Hippocampal formation (tissue), 2 donors: ENCODE measurements at regions not wholly inside any gene's neighbourhood (a gene's known extent, or its start where the extent isn't known, plus 50 kb on each side); places are given as distances from the start of the nearest gene placed in this dataset.
"Not testable (repeated sequence)": the region's sequence is repeated elsewhere in the genome, so short reads cannot be mapped to it uniquely, and the experiment has no call there.

Source experiments
- DNase-seq, 2 donors: peaks; one replicate each; lab custom pipeline; 2025; lab: John Stamatoyannopoulos, UW

GRCh38 chr2:61623747-61624146 lies 85.6 kb upstream of the XPO1 start:
- DNase-seq, result no peak

DNA sequence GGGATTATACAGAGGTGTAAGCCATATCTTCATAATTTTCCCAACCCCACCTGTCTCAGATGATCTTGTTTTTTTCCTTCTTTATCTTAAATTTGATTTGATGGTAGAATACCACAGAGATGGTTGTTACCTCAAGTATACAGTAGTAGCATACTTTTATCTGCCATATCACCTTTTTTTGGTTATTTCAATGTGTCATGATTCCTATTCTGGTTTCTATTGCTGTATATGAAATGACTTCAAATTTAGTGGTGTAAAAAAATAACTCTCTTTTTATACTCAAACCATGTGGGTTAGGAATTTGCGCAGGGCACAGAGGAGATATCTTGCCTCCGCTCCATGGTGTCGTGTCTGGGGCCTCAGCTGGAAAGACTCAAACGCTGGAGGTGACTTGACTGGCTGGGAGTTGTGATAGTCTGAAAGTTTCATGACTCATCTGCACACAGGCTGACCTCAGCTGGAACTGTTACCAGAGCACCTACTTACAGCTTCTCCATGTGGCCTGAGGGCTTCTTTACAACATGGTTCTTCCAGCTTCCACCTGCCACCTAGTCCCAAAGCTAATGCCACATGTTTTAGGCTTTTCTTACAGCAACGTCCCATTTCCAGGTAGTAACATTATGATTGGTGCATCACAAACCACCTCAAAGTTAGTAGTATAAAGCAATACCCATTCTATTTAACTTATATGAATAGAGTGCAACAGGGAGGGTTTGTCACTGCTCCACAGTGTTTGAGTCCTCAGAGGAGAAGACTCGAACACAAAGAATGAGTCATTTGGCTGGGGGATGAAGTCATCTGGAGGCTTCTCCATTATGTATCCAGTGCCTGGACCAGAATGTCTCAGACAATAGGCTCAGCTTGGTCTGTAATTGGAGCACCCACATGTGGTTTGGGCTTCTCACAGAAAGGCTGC lies 82.3 kb upstream of the XPO1 start:
- DNase-seq, result no peak

DNA sequence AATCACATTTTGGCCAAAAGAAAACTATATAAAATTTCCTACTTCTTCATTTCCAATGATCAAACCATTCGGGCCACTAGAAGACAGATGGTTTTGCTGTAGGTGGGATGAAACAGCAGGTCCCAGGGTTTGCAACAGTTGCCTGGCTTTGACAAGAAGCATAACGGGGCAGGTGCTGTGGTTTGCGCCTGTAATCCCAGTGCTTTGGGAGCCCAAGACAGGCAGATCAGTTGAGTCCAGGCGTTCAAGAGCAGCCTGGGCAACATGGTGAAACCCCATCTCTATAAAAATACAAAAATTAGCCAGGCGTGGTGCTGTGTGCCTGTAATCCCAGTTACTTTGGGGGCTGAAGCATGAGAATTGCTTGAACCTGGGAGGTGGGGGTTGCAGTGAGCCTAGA lies 81.4 kb upstream of the XPO1 start:
- DNase-seq, result no peak

GRCh38 chr2:61617610-61618009 lies 79.5 kb upstream of the XPO1 start:
- DNase-seq, result no peak

GRCh38 chr2:61605245-61605644 lies 67.1 kb upstream of the XPO1 start:
- DNase-seq, result no peak

GRCh38 chr2:61604433-61604832 lies 66.3 kb upstream of the XPO1 start:
- no peak for DNase-seq

GRCh38 chr2:61598515-61599156 lies 60.5 kb upstream of the XPO1 start:
- not testable (repeated sequence) for DNase-seq

DNA sequence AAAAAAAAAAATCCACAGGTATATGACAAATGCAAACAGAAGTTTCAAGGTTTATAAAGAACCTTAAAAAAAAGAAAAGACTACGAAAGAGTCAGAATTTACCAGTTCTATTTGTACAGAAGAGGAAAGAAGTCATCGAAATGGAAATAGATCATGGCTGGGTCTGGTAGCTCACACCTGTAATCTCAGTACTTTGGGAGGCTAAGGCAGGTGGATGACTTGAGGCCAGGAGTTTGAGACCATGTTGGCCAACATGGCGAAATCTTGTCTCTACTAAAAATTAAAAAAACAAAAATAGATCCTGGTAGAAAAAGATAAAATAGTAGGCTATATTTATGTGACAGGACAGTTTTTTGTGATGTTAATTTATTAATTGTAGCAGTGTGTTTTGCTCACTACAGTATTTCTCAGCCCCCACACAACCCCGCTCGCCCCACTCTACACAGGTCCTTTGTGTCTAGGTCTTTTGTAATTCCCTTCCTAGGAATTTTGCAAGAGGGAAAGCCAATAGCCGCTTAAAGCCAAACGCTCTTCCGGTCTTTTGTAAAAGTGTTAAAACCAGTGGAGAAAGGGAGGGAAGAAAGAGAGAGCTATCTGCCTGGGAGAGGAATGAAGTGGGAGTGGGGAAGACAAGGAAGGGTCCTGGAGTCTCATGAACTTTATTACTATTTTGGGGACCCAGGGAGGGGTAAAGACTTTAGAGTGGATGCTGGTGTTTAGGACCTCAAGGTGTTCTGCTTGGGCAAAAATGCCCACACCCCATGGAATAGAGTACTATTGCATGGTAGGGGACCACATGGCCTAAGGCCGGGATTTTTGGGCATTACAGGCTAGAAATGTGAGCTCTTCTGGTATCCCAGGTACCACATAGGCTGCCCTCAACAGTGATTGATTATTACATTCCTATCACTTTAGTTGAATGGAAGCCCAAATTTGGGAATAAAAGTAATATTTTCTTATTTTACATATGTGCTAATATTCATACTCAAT lies 59.4 kb upstream of the XPO1 start:
- no peak for DNase-seq

DNA sequence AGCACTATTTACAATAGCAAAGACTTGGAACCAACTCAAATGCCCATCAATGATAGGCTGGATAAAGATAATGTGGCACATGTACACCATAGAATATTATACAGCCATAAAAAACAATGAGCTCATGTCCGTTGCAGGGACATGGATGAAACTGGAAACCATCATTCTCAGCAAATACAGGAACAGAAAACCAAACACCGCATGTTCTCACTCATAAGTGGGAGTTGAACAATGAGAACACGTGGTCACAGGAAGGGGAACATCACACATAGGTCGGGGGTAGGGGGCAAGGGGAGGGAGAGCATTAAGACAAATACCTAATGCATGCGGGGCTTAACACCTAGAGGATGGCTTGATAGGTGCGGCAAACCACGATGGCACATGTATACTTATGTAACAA lies 56.0 kb upstream of the XPO1 start:
- not testable (repeated sequence) for DNase-seq

DNA sequence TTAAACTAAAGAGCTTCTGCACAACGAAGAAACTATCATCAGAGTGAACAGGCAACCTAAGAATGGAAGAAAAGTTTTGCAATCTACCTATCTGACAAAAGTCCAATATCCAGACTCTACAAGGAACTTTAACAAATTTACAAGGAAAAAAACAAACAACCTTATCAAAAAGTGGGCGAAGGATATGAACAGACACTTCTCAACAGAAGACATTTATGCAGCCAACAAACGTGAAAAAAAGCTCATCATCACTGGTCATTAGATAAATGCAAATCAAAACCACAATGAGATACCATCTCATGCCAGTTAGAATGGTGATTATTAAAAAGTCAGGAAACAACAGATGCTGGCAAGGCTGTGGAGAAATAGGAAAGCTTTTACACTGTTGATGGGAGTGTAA lies 55.5 kb upstream of the XPO1 start:
- DNase-seq, result not testable (repeated sequence)

DNA sequence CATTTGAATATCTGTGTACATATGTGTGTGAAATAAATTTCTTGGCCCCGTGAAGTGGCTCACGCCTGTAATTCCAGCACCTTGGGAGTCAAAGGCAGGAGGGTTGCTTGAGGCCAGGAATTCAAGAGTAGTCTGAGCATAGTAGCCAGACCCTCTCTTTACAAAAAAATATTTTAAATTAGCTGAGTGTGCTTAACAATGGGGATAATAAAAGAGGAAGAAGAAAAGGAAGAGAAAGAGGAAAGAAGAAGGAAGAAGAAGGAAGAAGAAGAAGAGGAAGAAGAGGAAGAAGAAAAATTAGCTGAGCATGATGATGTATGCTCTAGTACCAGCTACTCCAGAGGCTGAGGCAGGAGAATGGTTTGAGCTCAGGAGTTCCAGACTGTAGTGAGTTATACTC lies 52.1 kb upstream of the XPO1 start:
- no peak for DNase-seq

DNA sequence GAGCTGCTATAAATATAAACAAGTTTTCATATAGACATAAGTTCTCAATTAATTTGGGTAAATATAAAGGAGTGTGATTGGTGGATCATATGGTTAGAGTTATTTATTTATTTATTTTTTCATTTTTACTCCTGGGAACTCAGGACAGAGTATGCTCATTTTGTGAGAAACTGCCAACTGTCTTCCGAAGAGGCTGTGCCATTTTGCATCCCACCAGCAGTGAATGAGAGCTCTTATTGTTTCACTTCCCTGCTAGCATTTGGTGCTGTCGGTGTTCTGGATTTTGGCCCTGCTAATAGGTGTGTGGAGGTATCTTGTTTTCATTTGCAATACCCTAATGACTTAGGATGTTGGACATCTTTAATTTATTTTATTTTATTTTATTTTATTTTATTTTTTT lies 50.4 kb upstream of the XPO1 start:
- DNase-seq, result no peak
